Osteoblast (primary cell): ENCODE measurements at regions not wholly inside any gene's neighbourhood (a gene's known extent, or its start where the extent isn't known, plus 50 kb on each side); places are given as distances from the start of the nearest gene placed in this dataset.

Source experiments
- DNase-seq: peaks from one replicate; pipeline ENCODE4 v3.0.0; 2011; ENCODE audit warnings: low spot score, mixed read lengths; ENCODE audit not compliant: insufficient read length; ENCODE audit errors: missing footprints
- H2AFZ ChIP-seq: 2 replicates; pipeline ENCODE4 v1.6.0; 2011; ENCODE audit warnings: mild to moderate bottlenecking, low read length
- H3K27ac ChIP-seq: 2 replicates; pipeline ENCODE4 v1.5.1; 2011; ENCODE audit warnings: mild to moderate bottlenecking, low read depth, low read length, moderate library complexity
- H3K27me3 ChIP-seq: 2 replicates; pipeline ENCODE4 v1.6.0; 2012; ENCODE audit warnings: mild to moderate bottlenecking, control low read depth, inconsistent platforms, low read length, moderate library complexity; ENCODE audit not compliant: insufficient read depth
- H3K36me3 ChIP-seq: 2 replicates; pipeline ENCODE4 v1.5.1; 2011; ENCODE audit warnings: mild to moderate bottlenecking, low read length, control low read depth, moderate library complexity; ENCODE audit not compliant: insufficient read depth
- H3K4me1 ChIP-seq: 2 replicates; pipeline ENCODE4 v1.5.1; 2011; ENCODE audit warnings: mild to moderate bottlenecking, low read length, control low read depth, moderate library complexity; ENCODE audit not compliant: insufficient read depth
- H3K4me2 ChIP-seq: 2 replicates; pipeline ENCODE4 v1.6.0; 2011; ENCODE audit warnings: mild to moderate bottlenecking, low read length; ENCODE audit not compliant: insufficient read depth
- H3K4me3 ChIP-seq: fragments of 200-600 bp; sonication (generic); 3 replicates; pipeline ENCODE4 v1.5.1; 2012; ENCODE audit warnings: mild to moderate bottlenecking, low read length, inconsistent platforms; ENCODE audit not compliant: insufficient read depth
- H3K79me2 ChIP-seq: 2 replicates; pipeline ENCODE4 v1.6.0; 2012; ENCODE audit warnings: mild to moderate bottlenecking, low read length, control low read depth, inconsistent platforms; ENCODE audit not compliant: insufficient read depth
- H3K9me3 ChIP-seq: 2 replicates; pipeline ENCODE4 v1.5.1; 2011; ENCODE audit warnings: low read depth, low read length, control low read depth
- H4K20me1 ChIP-seq: 2 replicates; pipeline ENCODE4 v1.6.0; 2012; ENCODE audit warnings: mild to moderate bottlenecking, low read length, control low read depth; ENCODE audit not compliant: insufficient read depth
- CTCF ChIP-seq: IDR thresholded peaks from 2 replicates; pipeline ENCODE4 v1.5.1; 2011; ENCODE audit warnings: mild to moderate bottlenecking, low read depth, low read length, moderate library complexity; ENCODE audit errors: extremely low read depth

DNA sequence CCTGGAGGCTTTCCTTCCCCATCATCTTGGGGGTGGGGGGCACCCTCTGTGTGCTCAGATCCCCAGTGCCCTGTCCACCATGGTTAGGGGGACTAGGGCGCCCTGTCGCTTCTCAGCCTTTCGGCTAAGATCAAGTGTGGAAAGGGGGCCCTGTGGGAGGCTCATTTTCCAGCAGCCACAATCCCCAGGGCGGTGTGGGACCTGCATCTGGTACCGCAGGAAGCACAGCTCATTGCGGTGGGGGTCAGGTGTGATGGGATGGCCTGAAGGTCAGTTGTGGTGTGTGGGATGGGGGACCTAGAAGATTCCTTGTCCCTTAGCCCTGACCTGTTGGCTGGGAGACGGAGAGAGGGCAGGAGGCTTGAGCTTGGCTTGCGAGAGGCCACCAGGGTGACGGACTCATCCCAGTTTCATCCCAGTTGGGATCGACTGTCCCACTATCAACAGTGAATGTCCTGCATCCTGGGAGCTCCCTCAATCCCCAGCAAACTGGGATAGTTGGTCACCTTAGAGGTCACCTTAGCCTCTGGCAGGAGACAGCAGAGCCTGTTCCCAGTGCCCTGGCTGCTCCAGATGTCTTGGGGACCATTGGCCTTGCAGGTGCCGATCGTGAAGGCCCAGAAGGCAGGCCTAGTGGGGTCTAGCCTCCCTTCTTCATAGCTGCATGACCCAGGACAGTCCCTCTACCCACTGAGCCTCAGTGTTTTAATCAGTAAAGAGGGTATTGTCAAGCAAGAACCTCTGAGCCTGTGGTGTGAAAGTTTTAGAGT lies 64.5 kb upstream of the PMEPA1 start:
- Histone ChIP-seq H3K36me3 (no peaks in the 10 kb centered on the region), H3K27me3 (no peaks in the 10 kb centered on the region), H3K9me3 (no peaks in the 10 kb centered on the region), H4K20me1 (no peaks in the 10 kb centered on the region), H2AFZ (no peak overlapping the region), H3K4me3 (no peak overlapping the region), H3K4me1 (peaks cover 4% of the 10 kb centered on the region), H3K4me2 (no peak overlapping the region), H3K27ac (no peak overlapping the region), H3K79me2 (no peaks in the 10 kb centered on the region)
- no peak for TF ChIP-seq CTCF
- DNase-seq, result no peak

GRCh38 chr20:57773059-57773815 lies 63.4 kb upstream of the PMEPA1 start:
- peak overlapping the region; percentile 45 for H2AFZ ChIP-seq
- H3K27ac ChIP-seq, result no peak overlapping the region
- no peak overlapping the region for H3K4me3 ChIP-seq
- peaks cover 4% of the 10 kb centered on the region for H3K4me1 ChIP-seq
- H3K27me3 ChIP-seq, result no peaks in the 10 kb centered on the region
- DNase-seq, result no peak
- H4K20me1 ChIP-seq, result no peaks in the 10 kb centered on the region
- no peaks in the 10 kb centered on the region for H3K79me2 ChIP-seq
- no peaks in the 10 kb centered on the region for H3K9me3 ChIP-seq
- H3K36me3 ChIP-seq, result no peaks in the 10 kb centered on the region
- H3K4me2 ChIP-seq, result peak overlapping the region; percentile 52
- TF ChIP-seq CTCF, result no peak

DNA sequence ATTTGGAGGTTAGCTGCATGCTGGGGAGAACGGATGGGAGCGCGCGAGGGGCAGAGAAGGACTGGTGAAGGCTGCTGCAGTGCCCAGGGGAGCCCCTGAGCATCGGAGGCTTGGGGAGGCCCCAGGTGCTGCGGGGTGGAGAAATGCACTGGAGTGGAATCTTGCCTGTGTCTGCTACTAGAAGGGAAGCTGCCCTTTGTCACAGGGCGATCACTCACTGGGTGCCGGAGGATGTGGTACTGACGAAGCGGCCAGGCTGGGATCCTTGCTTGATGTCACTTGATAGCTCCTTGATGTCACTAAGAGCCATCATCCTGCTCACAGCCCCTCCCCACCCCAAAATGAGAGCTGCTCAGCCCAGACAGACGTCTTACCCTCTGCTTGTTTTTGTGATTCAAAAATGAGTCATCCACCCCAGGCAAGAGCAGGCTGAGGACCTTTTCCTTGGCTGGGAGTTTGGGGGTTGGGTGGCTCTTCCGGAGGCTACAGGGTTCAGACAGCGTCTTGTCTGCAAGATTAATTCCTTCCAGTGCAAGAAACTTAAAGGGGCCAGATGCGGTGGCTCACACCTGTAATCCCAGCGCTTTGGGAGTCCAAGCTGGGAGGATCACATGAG lies 62.6 kb upstream of the PMEPA1 start:
- Histone ChIP-seq H3K4me2 (peak overlapping the region; percentile 52), H3K27me3 (no peaks in the 10 kb centered on the region), H2AFZ (peak overlapping the region; percentile 45)

More for the DNA sequence above, 62.6 kb upstream of the PMEPA1 start:
- TF ChIP-seq CTCF, result no peak
- Histone ChIP-seq H3K4me1 (peaks cover 4% of the 10 kb centered on the region), H3K9me3 (no peaks in the 10 kb centered on the region), H4K20me1 (no peaks in the 10 kb centered on the region), H3K27ac (no peak overlapping the region), H3K79me2 (no peaks in the 10 kb centered on the region), H3K4me3 (no peak overlapping the region), H3K36me3 (no peaks in the 10 kb centered on the region)
- peak; percentile 90 for DNase-seq
